Endothelial cell of umbilical vein (primary cell): ENCODE measurements at regions not wholly inside any gene's neighbourhood (a gene's known extent, or its start where the extent isn't known, plus 50 kb on each side); places are given as distances from the start of the nearest gene placed in this dataset.

Experiments
- BruUV-seq: library from RNA; stranded (reverse); fragments of 400-500 nt; replicated peaks from 2 replicates; lab custom pipeline; 2021; lab: Mats Ljungman, UMichigan
- CTCF ChIA-PET: fragments of 300-600, 350-600 bp; sonication (Branson Sonifier 250); formaldehyde crosslinking; loops from one replicate; lab custom pipeline; 2021; ENCODE audit warnings: antibody characterized with exemption, inconsistent platforms; lab: Charles Lee
- POLR2A ChIA-PET: fragments of 300-600, 350-600 bp; sonication (Branson Sonifier 250); formaldehyde crosslinking; loops from one replicate; lab custom pipeline; 2021; ENCODE audit warnings: antibody characterized with exemption, inconsistent platforms; lab: Charles Lee
- DNase-seq: peaks from one replicate; pipeline ENCODE4 v3.0.0-alpha.2; 2011; ENCODE audit warnings: low read depth, low spot score
- FAIRE-seq: peaks from 2 replicates; lab custom pipeline; 2011; peaks lifted over from hg19 to GRCh38; lab: Jason Lieb, UNC
- H2AFZ ChIP-seq: 2 replicates; pipeline ENCODE4 v1.6.0; 2012; ENCODE audit warnings: low read depth, low read length, control low read depth, inconsistent platforms
- H3K27ac ChIP-seq: 2 replicates; pipeline ENCODE4 v1.5.1; 2011; ENCODE audit warnings: low read depth, mild to moderate bottlenecking, control low read depth, low read length, moderate library complexity; ENCODE audit not compliant: insufficient read depth
- H3K27me3 ChIP-seq, 2 experiments: 2 replicates each; pipeline versions ENCODE4 v1.6.0 to v1.6.1; 2011; ENCODE audit warnings: low read length in 2 of 2, mixed read lengths in 1 of 2; ENCODE audit not compliant: control insufficient read depth in 2 of 2, insufficient read depth in 2 of 2
- H3K36me3 ChIP-seq, 2 experiments: 2 replicates in 1 of 2; 3 replicates in 1 of 2; pipeline ENCODE4 v1.5.1; 2011; ENCODE audit warnings: low read length in 2 of 2, mild to moderate bottlenecking in 1 of 2, moderate library complexity in 1 of 2; ENCODE audit not compliant: control insufficient read depth in 2 of 2, insufficient read depth in 2 of 2; ENCODE audit errors: extremely low read depth in 1 of 2
- H3K4me1 ChIP-seq: 3 replicates; pipeline ENCODE4 v1.5.1; 2011; ENCODE audit warnings: mild to moderate bottlenecking, low read length; ENCODE audit not compliant: control insufficient read depth, insufficient read depth; ENCODE audit errors: extremely low read depth
- H3K4me2 ChIP-seq: 2 replicates; pipeline ENCODE4 v1.6.1; 2011; ENCODE audit warnings: low read length, control low read depth, mixed read lengths; ENCODE audit not compliant: insufficient read depth
- H3K4me3 ChIP-seq, 3 experiments: fragments of 200-600 bp in 1 of 3; sonication (generic), shearing (Covaris generic) in 1 of 3; replicated peaks in 1 of 3; 2 replicates each; pipeline ENCODE4 v1.5.1; 2011 to 2016; ENCODE audit warnings: control low read depth in 3 of 3, low read length in 3 of 3, mild to moderate bottlenecking in 2 of 3, inconsistent platforms in 1 of 3, low read depth in 1 of 3, moderate library complexity in 1 of 3; ENCODE audit not compliant: insufficient read depth in 1 of 3
- H3K79me2 ChIP-seq: 2 replicates; pipeline ENCODE4 v1.6.0; 2012; ENCODE audit warnings: low read length, inconsistent platforms; ENCODE audit not compliant: control insufficient read depth, insufficient read depth
- H3K9ac ChIP-seq: replicated peaks from 2 replicates; pipeline ENCODE3; 2011; ENCODE audit warnings: low read length, control low read depth; ENCODE audit not compliant: insufficient read depth; ENCODE audit errors: extremely low read depth
- H3K9me1 ChIP-seq: replicated peaks from 3 replicates; pipeline ENCODE4 v1.6.0; 2011; ENCODE audit warnings: mild to moderate bottlenecking, low read length; ENCODE audit not compliant: control insufficient read depth, insufficient read depth; ENCODE audit errors: extremely low read depth
- H3K9me3 ChIP-seq: replicated peaks from 2 replicates; pipeline ENCODE4 v1.5.1; 2012; ENCODE audit warnings: low read length, inconsistent platforms; ENCODE audit not compliant: control insufficient read depth, insufficient read depth
- H4K20me1 ChIP-seq: replicated peaks from 2 replicates; pipeline ENCODE3; 2011; ENCODE audit warnings: mild to moderate bottlenecking, low read length; ENCODE audit not compliant: control insufficient read depth, insufficient read depth; ENCODE audit errors: extremely low read depth
- EZH2 ChIP-seq: IDR thresholded peaks from 2 replicates; pipeline ENCODE4 v1.6.1; 2012; ENCODE audit warnings: borderline replicate concordance, low read depth, mild to moderate bottlenecking, moderate library complexity, low read length, inconsistent platforms; ENCODE audit not compliant: severe bottlenecking
- FOS ChIP-seq: IDR thresholded peaks from 2 replicates; pipeline ENCODE4 v1.6.1; 2011; ENCODE audit warnings: mild to moderate bottlenecking, low read length, moderate library complexity, borderline replicate concordance; ENCODE audit not compliant: insufficient read depth
- GATA2 ChIP-seq: IDR thresholded peaks from 2 replicates; pipeline ENCODE4 v1.7.0; 2011; ENCODE audit warnings: low read depth, mild to moderate bottlenecking, moderate library complexity, mixed read lengths, low read length; ENCODE audit not compliant: insufficient read length, insufficient read depth
- JUN ChIP-seq: IDR thresholded peaks from 2 replicates; pipeline ENCODE4 v1.6.1; 2011; ENCODE audit warnings: borderline replicate concordance, low read depth; ENCODE audit not compliant: insufficient read length, insufficient read depth
- MYC ChIP-seq: IDR thresholded peaks from one replicate; pipeline ENCODE4 v1.6.1; 2011; ENCODE audit warnings: mild to moderate bottlenecking, low read depth, low read length
- POLR2A ChIP-seq: IDR thresholded peaks from 2 replicates; pipeline ENCODE4 v1.6.1; 2012; ENCODE audit warnings: low read depth, mild to moderate bottlenecking, control low read depth, low read length
- POLR2AphosphoS5 ChIP-seq: IDR thresholded peaks from 2 replicates; pipeline ENCODE4 v1.6.1; 2012; ENCODE audit warnings: low read depth, mild to moderate bottlenecking, control low read depth, low read length, moderate library complexity; ENCODE audit not compliant: insufficient read depth
- dilution Hi-C: fragments of 300-500 bp; cut with MboI; formaldehyde crosslinking; loops from one replicate; pipeline ENCODE4 v1.15.0; 2019; ENCODE audit warnings: low sequenced_read_pairs; ENCODE audit not compliant: extremely low pct_ligation_motif_present
- intact Hi-C: fragments of 100-400 bp; cut with micrococcal nuclease; formaldehyde crosslinking; loops from one replicate; pipeline ENCODE4 v1.10.0; 2022
- TF ChIP-seq, protein P1 (sequence below): IDR thresholded peaks from 2 replicates; pipeline ENCODE4 v1.6.1; 2011; ENCODE audit not compliant: insufficient read depth, insufficient read length
- TF ChIP-seq, protein P2 (sequence below), 2 donors: IDR thresholded peaks; 1 replicate in 1 of 2; 2 replicates in 1 of 2; pipeline ENCODE4 v1.5.1; 2011; ENCODE audit warnings: low read length in 2 of 2, mild to moderate bottlenecking in 2 of 2, moderate library complexity in 2 of 2, control low read depth in 1 of 2, inconsistent platforms in 1 of 2, low read depth in 1 of 2; ENCODE audit not compliant: insufficient read depth in 1 of 2; ENCODE audit errors: extremely low read depth in 1 of 2

DNA sequence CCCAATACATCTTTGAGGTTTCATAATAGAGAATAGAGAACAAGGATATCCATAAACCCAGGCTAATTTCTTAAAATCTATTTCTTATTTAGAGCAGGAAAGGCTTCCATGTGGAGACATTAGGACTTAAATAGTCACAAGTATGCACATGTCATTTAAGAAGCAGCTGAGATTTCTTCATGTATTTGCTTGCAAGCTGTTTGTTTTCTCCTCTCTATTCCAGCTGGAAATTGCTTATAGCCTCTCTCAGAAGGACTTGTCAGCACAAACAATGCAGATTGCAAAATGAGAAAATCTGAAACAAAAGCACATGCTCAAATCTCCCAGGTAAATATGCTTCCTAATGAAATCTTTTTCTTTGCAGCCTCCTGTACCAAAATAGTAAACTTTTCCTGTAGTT lies 1473.1 kb downstream of the CDH8 start:
- Histone ChIP-seq H3K9me3 (peaks cover 5% of the 10 kb centered on the region), H2AFZ (no peak overlapping the region), H3K4me2 (no peak overlapping the region), H3K4me1 (no peaks in the 10 kb centered on the region), H3K79me2 (no peaks in the 10 kb centered on the region), H3K9ac (no peak overlapping the region), H3K27ac (no peak overlapping the region), H3K4me3 (no peak overlapping the region), H3K36me3 (no peaks in the 10 kb centered on the region), H4K20me1 (no peaks in the 10 kb centered on the region), H3K27me3 (no peaks in the 10 kb centered on the region), H3K9me1 (no peaks in the 10 kb centered on the region)
- intact Hi-C loops: no loop called here
- TF ChIP-seq GATA2 (no peak), POLR2A (no peak), POLR2AphosphoS5 (no peak), MYC (no peak), FOS (no peak), EZH2 (no peak), JUN (no peak)
- TF ChIP-seq, protein P1, sequence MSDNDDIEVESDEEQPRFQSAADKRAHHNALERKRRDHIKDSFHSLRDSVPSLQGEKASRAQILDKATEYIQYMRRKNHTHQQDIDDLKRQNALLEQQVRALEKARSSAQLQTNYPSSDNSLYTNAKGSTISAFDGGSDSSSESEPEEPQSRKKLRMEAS: no peak
- TF ChIP-seq, protein P2, sequence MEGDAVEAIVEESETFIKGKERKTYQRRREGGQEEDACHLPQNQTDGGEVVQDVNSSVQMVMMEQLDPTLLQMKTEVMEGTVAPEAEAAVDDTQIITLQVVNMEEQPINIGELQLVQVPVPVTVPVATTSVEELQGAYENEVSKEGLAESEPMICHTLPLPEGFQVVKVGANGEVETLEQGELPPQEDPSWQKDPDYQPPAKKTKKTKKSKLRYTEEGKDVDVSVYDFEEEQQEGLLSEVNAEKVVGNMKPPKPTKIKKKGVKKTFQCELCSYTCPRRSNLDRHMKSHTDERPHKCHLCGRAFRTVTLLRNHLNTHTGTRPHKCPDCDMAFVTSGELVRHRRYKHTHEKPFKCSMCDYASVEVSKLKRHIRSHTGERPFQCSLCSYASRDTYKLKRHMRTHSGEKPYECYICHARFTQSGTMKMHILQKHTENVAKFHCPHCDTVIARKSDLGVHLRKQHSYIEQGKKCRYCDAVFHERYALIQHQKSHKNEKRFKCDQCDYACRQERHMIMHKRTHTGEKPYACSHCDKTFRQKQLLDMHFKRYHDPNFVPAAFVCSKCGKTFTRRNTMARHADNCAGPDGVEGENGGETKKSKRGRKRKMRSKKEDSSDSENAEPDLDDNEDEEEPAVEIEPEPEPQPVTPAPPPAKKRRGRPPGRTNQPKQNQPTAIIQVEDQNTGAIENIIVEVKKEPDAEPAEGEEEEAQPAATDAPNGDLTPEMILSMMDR (IDR thresholded peaks at IDR 0.05; ENCODE audit: extremely low read depth in 1 of 2, insufficient read depth in 1 of 2, low read depth in 1 of 2, low read length in 2 of 2): no peak
- POLR2A ChIA-PET: no interaction called here
- CTCF ChIA-PET: no interaction called here
- DNase-seq (no peak), FAIRE-seq (no peak)
- dilution Hi-C loops: no loop called here
- no TSS peak for BruUV-seq
